KMS-11 (cell line): ENCODE measurements at regions not wholly inside any gene's neighbourhood (a gene's known extent, or its start where the extent isn't known, plus 50 kb on each side); places are given as distances from the start of the nearest gene placed in this dataset.
"Not testable (repeated sequence)": the region's sequence is repeated elsewhere in the genome, so short reads cannot be mapped to it uniquely, and the experiment has no call there.

ENCODE experiments used
- H2AFZ ChIP-seq: fragments of 200-600 bp; sonication (generic); 2 replicates; pipeline ENCODE4 v1.6.1; 2016; ENCODE audit warnings: antibody characterized with exemption, mixed run types, low read depth
- H3K27ac ChIP-seq: fragments of 200-600 bp; sonication (generic); 2 replicates; pipeline ENCODE4 v1.6.1; 2016; ENCODE audit warnings: mild to moderate bottlenecking, mixed run types
- H3K27me3 ChIP-seq: fragments of 200-600 bp; sonication (generic); 2 replicates; pipeline ENCODE4 v1.6.1; 2017; ENCODE audit warnings: mild to moderate bottlenecking, low read depth, mixed run types, moderate library complexity; ENCODE audit not compliant: insufficient read depth
- H3K36me3 ChIP-seq: fragments of 200-600 bp; sonication (generic); 2 replicates; pipeline ENCODE4 v1.6.1; 2017; ENCODE audit warnings: mild to moderate bottlenecking, mixed run types; ENCODE audit not compliant: insufficient read depth
- H3K4me1 ChIP-seq: fragments of 200-600 bp; sonication (generic); 2 replicates; pipeline ENCODE4 v1.6.1; 2016; ENCODE audit warnings: mild to moderate bottlenecking, low read depth, mixed run types; ENCODE audit not compliant: poor library complexity, severe bottlenecking
- H3K4me2 ChIP-seq: fragments of 200-600 bp; sonication (generic); 2 replicates; pipeline ENCODE4 v1.7.0; 2016; ENCODE audit warnings: mild to moderate bottlenecking, mixed run types
- H3K4me3 ChIP-seq: fragments of 200-600 bp; sonication (generic); IDR thresholded peaks from 2 replicates; pipeline ENCODE4 v1.6.1; 2017; ENCODE audit warnings: low read depth, low read length, mixed read lengths; ENCODE audit not compliant: insufficient read depth
- H3K79me2 ChIP-seq: fragments of 200-600 bp; sonication (generic); 2 replicates; pipeline ENCODE4 v1.6.1; 2016; ENCODE audit warnings: low read depth, mixed run types; ENCODE audit not compliant: insufficient read depth
- H3K9ac ChIP-seq: fragments of 200-600 bp; sonication (generic); 2 replicates; pipeline ENCODE4 v1.6.1; 2016; ENCODE audit warnings: mild to moderate bottlenecking, mixed run types
- H4K20me1 ChIP-seq: fragments of 200-600 bp; sonication (generic); 2 replicates; pipeline ENCODE4 v1.6.1; 2016; ENCODE audit warnings: mild to moderate bottlenecking, mixed run types; ENCODE audit not compliant: insufficient read depth
- CTCF ChIP-seq: fragments of 200-600 bp; sonication (generic); conservative IDR thresholded peaks from 2 replicates; pipeline ENCODE4 v1.6.1; 2017; ENCODE audit warnings: low read depth, mild to moderate bottlenecking, antibody characterized with exemption, low read length, moderate library complexity, mixed read lengths

GRCh38 chr2:134035605-134036370 is 218.1 kb upstream of the MGAT5 start:
- Histone ChIP-seq H4K20me1 (no peaks in the 10 kb centered on the region), H3K4me1 (no peaks in the 10 kb centered on the region), H3K36me3 (no peaks in the 10 kb centered on the region), H2AFZ (no peak overlapping the region), H3K79me2 (no peaks in the 10 kb centered on the region), H3K9ac (no peak overlapping the region), H3K27me3 (no peaks in the 10 kb centered on the region), H3K27ac (no peak overlapping the region), H3K4me3 (no peak overlapping the region), H3K4me2 (no peak overlapping the region)
- no peak for TF ChIP-seq CTCF

DNA sequence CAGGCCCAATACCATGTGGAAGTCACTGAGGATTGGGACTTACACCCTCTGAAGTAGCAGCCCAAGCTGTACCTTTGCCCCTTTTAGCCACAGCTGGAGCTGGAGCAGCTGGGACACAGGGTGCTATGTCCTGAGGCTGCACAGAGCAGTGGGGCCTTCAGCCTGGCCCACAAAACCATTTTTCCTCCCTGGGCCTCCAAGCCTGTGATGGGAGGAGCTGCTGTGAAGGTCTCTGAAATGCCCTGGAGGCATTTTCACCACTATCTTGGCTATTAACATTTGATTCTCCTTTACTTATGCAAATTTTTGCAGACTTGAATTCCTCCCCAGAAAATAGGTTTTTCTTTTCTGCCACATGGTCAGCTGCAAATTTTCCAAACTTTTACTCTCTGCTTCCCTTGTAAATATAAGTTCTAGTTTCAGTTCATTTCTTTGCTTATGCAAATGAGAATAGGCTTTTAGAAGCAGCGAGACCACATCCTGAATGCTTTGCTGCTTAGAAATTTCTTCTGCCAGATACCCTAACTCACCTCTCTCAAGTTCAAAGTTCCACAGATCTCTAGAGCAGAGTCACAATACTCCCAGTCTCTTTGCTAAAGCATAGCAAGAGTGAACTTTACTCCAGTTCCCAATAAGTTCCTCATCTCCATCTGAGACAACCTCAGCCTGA is 213.8 kb upstream of the MGAT5 start:
- Histone ChIP-seq H4K20me1 (no peaks in the 10 kb centered on the region), H2AFZ (no peak overlapping the region), H3K4me2 (no peak overlapping the region)

DNA sequence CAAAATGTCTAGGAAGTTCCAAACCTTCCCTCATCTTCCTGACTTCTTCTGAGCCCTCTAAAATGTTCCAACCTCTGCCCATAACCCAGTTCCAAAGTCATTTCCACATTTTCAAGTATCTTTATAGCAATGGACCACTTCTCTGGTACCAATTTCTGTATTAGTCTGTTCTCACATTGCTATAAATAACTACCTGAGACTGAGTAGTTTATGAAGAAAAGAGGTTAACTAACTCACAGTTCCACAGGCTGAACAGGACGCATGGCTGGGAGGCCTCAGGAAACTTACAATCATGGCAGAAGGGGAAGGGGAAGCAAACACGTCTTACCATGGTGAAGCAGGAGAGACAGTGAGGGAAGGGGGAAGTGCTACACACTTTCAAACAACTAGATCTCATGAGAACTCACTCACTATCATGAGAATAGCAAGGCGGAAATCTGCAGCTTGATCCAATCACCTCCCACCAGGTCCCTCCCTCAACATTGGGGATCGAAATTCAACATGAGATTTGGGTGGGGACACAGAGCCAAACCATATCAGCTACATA is 213.2 kb upstream of the MGAT5 start:
- H4K20me1 ChIP-seq, H3K27me3 ChIP-seq, H2AFZ ChIP-seq, H3K9ac ChIP-seq, H3K4me3 ChIP-seq, H3K4me1 ChIP-seq, H3K36me3 ChIP-seq, H3K4me2 ChIP-seq, H3K79me2 ChIP-seq, H3K27ac ChIP-seq: not testable (repeated sequence)

More for the DNA sequence above, 213.8 kb upstream of the MGAT5 start:
- Histone ChIP-seq H3K79me2 (no peaks in the 10 kb centered on the region), H3K4me3 (no peak overlapping the region), H3K27me3 (no peaks in the 10 kb centered on the region), H3K36me3 (no peaks in the 10 kb centered on the region), H3K4me1 (no peaks in the 10 kb centered on the region), H3K9ac (no peak overlapping the region), H3K27ac (no peak overlapping the region)
- TF ChIP-seq CTCF: no peak

- H3K79me2 ChIP-seq: no peaks in the 10 kb centered on the region
- H4K20me1 ChIP-seq: no peaks in the 10 kb centered on the region
- no peak overlapping the region for H3K27ac ChIP-seq
- no peak for TF ChIP-seq CTCF
- H3K9ac ChIP-seq: no peak overlapping the region
- H2AFZ ChIP-seq: no peak overlapping the region
- H3K4me3 ChIP-seq: no peak overlapping the region
- no peaks in the 10 kb centered on the region for H3K36me3 ChIP-seq
- no peaks in the 10 kb centered on the region for H3K4me1 ChIP-seq
- no peak overlapping the region for H3K4me2 ChIP-seq
- no peaks in the 10 kb centered on the region for H3K27me3 ChIP-seq
Measured at GRCh38 chr2:134041877-134042276, 212.0 kb upstream of the MGAT5 start.

- not testable (repeated sequence) for H3K4me3 ChIP-seq, H2AFZ ChIP-seq, H3K9ac ChIP-seq, H3K27me3 ChIP-seq, H4K20me1 ChIP-seq, H3K36me3 ChIP-seq, H3K4me1 ChIP-seq, H3K79me2 ChIP-seq, H3K27ac ChIP-seq, H3K4me2 ChIP-seq
Measured at GRCh38 chr2:134043028-134043427, 210.8 kb upstream of the MGAT5 start.
